Amniotic stem cell (primary cell): ENCODE measurements at regions not wholly inside any gene's neighbourhood (a gene's known extent, or its start where the extent isn't known, plus 50 kb on each side); places are given as distances from the start of the nearest gene placed in this dataset.

Experiments
- DNase-seq: peaks from one replicate; lab custom pipeline; 2025; lab: John Stamatoyannopoulos, UW

GRCh38 chr6:101296169-101296960, 97.1 kb upstream of the GRIK2 start:
- DNase-seq, result peak; percentile 26

GRCh38 chr6:101302593-101302992, 90.9 kb upstream of the GRIK2 start:
- no peak for DNase-seq

GRCh38 chr6:101303495-101303894, 90.0 kb upstream of the GRIK2 start:
- DNase-seq, result no peak

GRCh38 chr6:101312652-101313051, 80.9 kb upstream of the GRIK2 start:
- no peak for DNase-seq

- DNase-seq, result no peak
These were observed 70.6 kb upstream of the GRIK2 start for GRCh38 chr6:101322921-101323320.

- DNase-seq, result no peak
These were observed 67.1 kb upstream of the GRIK2 start for GRCh38 chr6:101326411-101326810.

GRCh38 chr6:101341926-101342325, 51.6 kb upstream of the GRIK2 start:
- DNase-seq, result no peak
